GM18858 (cell line): ENCODE measurements at regions not wholly inside any gene's neighbourhood (a gene's known extent, or its start where the extent isn't known, plus 50 kb on each side); places are given as distances from the start of the nearest gene placed in this dataset.
A peak's percentile ranks its signal among the peaks of the same experiment; 100 is the strongest.
"Not testable (repeated sequence)": the region's sequence is repeated elsewhere in the genome, so short reads cannot be mapped to it uniquely, and the experiment has no call there.

Experiments used
- ATAC-seq: cut with Tn5 transposase; IDR thresholded peaks from one replicate; pipeline ENCODE4 v1.9.1; 2021; ENCODE audit not compliant: unreplicated experiment

- ATAC-seq = peak; percentile 91
Measured at GRCh38 chr10:108631332-108631731, 1292.0 kb downstream of the XPNPEP1 start.

GRCh38 chr10:108629834-108630233 lies 1293.5 kb downstream of the XPNPEP1 start:
- ATAC-seq = no peak

GRCh38 chr10:108624052-108624451 lies 1299.3 kb downstream of the XPNPEP1 start:
- ATAC-seq = no peak

- ATAC-seq = no peak
Measured at GRCh38 chr10:108620821-108621534, 1302.3 kb downstream of the XPNPEP1 start.

- no peak for ATAC-seq
Measured at GRCh38 chr10:108616559-108617285, 1306.6 kb downstream of the XPNPEP1 start.

GRCh38 chr10:108615576-108616320 lies 1307.6 kb downstream of the XPNPEP1 start:
- ATAC-seq = no peak

- no peak for ATAC-seq
Measured at GRCh38 chr10:108612485-108612884, 1310.8 kb downstream of the XPNPEP1 start.

GRCh38 chr10:108608860-108609259 lies 1314.5 kb downstream of the XPNPEP1 start:
- no peak for ATAC-seq

- ATAC-seq = no peak
Measured at GRCh38 chr10:108601851-108602250, 1321.5 kb downstream of the XPNPEP1 start.

- not testable (repeated sequence) for ATAC-seq
Measured at GRCh38 chr10:108600511-108600910, 1322.8 kb downstream of the XPNPEP1 start.

GRCh38 chr10:108599317-108599716 lies 1324.0 kb downstream of the XPNPEP1 start:
- ATAC-seq = not testable (repeated sequence)

- no peak for ATAC-seq
Measured at GRCh38 chr10:108598831-108599230, 1324.5 kb downstream of the XPNPEP1 start.

- no peak for ATAC-seq
Measured at GRCh38 chr10:108598320-108598695, 1325.0 kb downstream of the XPNPEP1 start.

GRCh38 chr10:108597657-108598319 lies 1325.5 kb downstream of the XPNPEP1 start:
- no peak for ATAC-seq

GRCh38 chr10:108597031-108597430 lies 1326.3 kb downstream of the XPNPEP1 start:
- ATAC-seq = no peak

- no peak for ATAC-seq
Measured at GRCh38 chr10:108592956-108593355, 1330.4 kb downstream of the XPNPEP1 start.

GRCh38 chr10:108591417-108591816 lies 1331.9 kb downstream of the XPNPEP1 start:
- ATAC-seq = no peak

- ATAC-seq = no peak
Measured at GRCh38 chr10:108586424-108586823, 1336.9 kb downstream of the XPNPEP1 start.

- no peak for ATAC-seq
Measured at GRCh38 chr10:108583877-108584276, 1339.4 kb downstream of the XPNPEP1 start.

- no peak for ATAC-seq
Measured at GRCh38 chr10:108582888-108583287, 1340.4 kb downstream of the XPNPEP1 start.

GRCh38 chr10:108582387-108582786 lies 1340.9 kb downstream of the XPNPEP1 start:
- no peak for ATAC-seq
